Testis (tissue), 2 donors: ENCODE measurements at regions not wholly inside any gene's neighbourhood (a gene's known extent, or its start where the extent isn't known, plus 50 kb on each side); places are given as distances from the start of the nearest gene placed in this dataset.

ENCODE experiments used
- CTCF ChIP-seq, 3 experiments: fragments of 450-650 bp in 2 of 3; fragments of 200-600 bp in 1 of 3; sonication (generic) in 1 of 3; IDR thresholded peaks; one replicate each; pipeline ENCODE4 v1.5.1; 2016 to 2019; ENCODE audit warnings: antibody characterized with exemption in 3 of 3, mild to moderate bottlenecking in 2 of 3, moderate library complexity in 1 of 3
- POLR2A ChIP-seq: fragments of 450-650 bp; IDR thresholded peaks from one replicate; pipeline ENCODE4 v1.6.1; 2017; ENCODE audit warnings: antibody characterized with exemption, mild to moderate bottlenecking, moderate library complexity

DNA sequence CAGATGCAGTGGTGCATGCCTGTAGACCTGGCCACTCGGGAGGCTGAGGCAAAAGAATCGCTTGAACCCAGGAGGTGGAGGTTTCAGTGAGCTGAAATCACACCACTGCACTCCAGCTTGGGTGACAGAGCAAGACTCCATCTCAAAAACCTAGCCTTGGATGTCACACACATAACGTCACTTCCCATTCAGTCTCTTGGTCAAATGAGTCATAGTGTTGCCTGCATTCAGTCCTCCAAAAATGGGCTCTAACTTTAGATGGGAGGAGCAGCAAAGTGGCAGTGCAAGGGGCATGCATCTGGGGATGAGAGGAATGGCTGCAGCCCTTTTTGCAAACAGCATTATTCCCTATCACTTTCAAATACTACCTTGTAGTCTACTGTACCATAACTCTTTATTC, 62.9 kb upstream of the AGBL1 start:
- TF ChIP-seq POLR2A: no peak
- TF ChIP-seq CTCF (IDR thresholded peaks at IDR 0.05): no peak
